Naive thymus-derived CD4-positive, alpha-beta T cell (primary cell): ENCODE measurements at regions not wholly inside any gene's neighbourhood (a gene's known extent, or its start where the extent isn't known, plus 50 kb on each side); places are given as distances from the start of the nearest gene placed in this dataset.

ENCODE experiments used
- ATAC-seq: fragments of 150-1000 bp; cut with Tn5 transposase; 2 replicates; pipeline ENCODE4 v1.10.0; 2021; ENCODE audit warnings: mild to moderate bottlenecking, moderate library complexity
- CTCF ChIA-PET: fragments of 350-600 bp; sonication (Branson Sonifier 250); formaldehyde crosslinking; loops from one replicate; lab custom pipeline; 2021; ENCODE audit warnings: antibody characterized with exemption; lab: Charles Lee
- POLR2A ChIA-PET: fragments of 350-600 bp; sonication (Branson Sonifier 250); formaldehyde crosslinking; loops from one replicate; lab custom pipeline; 2021; ENCODE audit warnings: antibody characterized with exemption, inconsistent platforms; lab: Charles Lee
- DNase-seq, 9 donors: peaks; one replicate each; pipeline versions ENCODE4 v3.0.0 to v3.0.0-alpha.2; 2020 to 2022; ENCODE audit warnings: mixed read lengths in 1 of 9
- H3K27ac ChIP-seq: one replicate; pipeline ENCODE4 v1.7.0; 2013; ENCODE audit warnings: mild to moderate bottlenecking, low read depth, low read length, moderate library complexity
- H3K27me3 ChIP-seq, 2 donors: one replicate each; pipeline ENCODE4 v1.7.0; 2013; ENCODE audit warnings: low read length in 2 of 2, mild to moderate bottlenecking in 2 of 2, moderate library complexity in 2 of 2; ENCODE audit not compliant: control insufficient read depth in 2 of 2, insufficient read depth in 2 of 2
- H3K36me3 ChIP-seq, 3 experiments: 1 replicate in 2 of 3; 2 replicates in 1 of 3; pipeline ENCODE4 v1.7.0; 2013; ENCODE audit warnings: low read length in 3 of 3, mild to moderate bottlenecking in 3 of 3, moderate library complexity in 1 of 3; ENCODE audit not compliant: insufficient read depth in 3 of 3, control insufficient read depth in 2 of 3
- H3K4me1 ChIP-seq, 2 donors: one replicate each; pipeline ENCODE4 v1.7.0; 2013; ENCODE audit warnings: low read length in 2 of 2, mild to moderate bottlenecking in 2 of 2, moderate library complexity in 1 of 2; ENCODE audit not compliant: control insufficient read depth in 2 of 2, insufficient read depth in 2 of 2
- H3K4me3 ChIP-seq: 2 replicates; pipeline ENCODE4 v1.7.0; 2013; ENCODE audit warnings: mild to moderate bottlenecking, low read length
- H3K9me3 ChIP-seq, 3 experiments: 1 replicate in 2 of 3; 2 replicates in 1 of 3; pipeline ENCODE4 v1.7.0; 2013; ENCODE audit warnings: low read length in 3 of 3; ENCODE audit not compliant: control insufficient read depth in 2 of 3
- H3K27ac Mint-ChIP-seq, 9 donors: one replicate each; pipeline ENCODE4 v1.8.0; 2020 to 2022; ENCODE audit warnings: mixed read lengths in 9 of 9, mild to moderate bottlenecking in 8 of 9, moderate library complexity in 5 of 9, inconsistent platforms in 2 of 9
- H3K27me3 Mint-ChIP-seq, 5 donors: one replicate each; pipeline ENCODE4 v1.8.0; 2021 to 2022; ENCODE audit warnings: mixed read lengths in 5 of 5, mild to moderate bottlenecking in 1 of 5
- H3K36me3 Mint-ChIP-seq, 5 donors: one replicate each; pipeline ENCODE4 v1.8.0; 2020 to 2022; ENCODE audit warnings: mixed read lengths in 5 of 5, mild to moderate bottlenecking in 3 of 5, inconsistent platforms in 1 of 5
- H3K4me1 Mint-ChIP-seq, 7 donors: one replicate each; pipeline ENCODE4 v1.8.0; 2020 to 2022; ENCODE audit warnings: mixed read lengths in 7 of 7, mild to moderate bottlenecking in 3 of 7, inconsistent platforms in 1 of 7
- H3K4me3 Mint-ChIP-seq, 10 donors: one replicate each; pipeline ENCODE4 v1.8.0; 2020 to 2022; ENCODE audit warnings: mild to moderate bottlenecking in 10 of 10, mixed read lengths in 10 of 10, moderate library complexity in 6 of 10, inconsistent platforms in 2 of 10
- H3K9me3 Mint-ChIP-seq, 11 donors: one replicate each; pipeline ENCODE4 v1.8.0; 2020 to 2022; ENCODE audit warnings: mixed read lengths in 11 of 11, mild to moderate bottlenecking in 4 of 11, inconsistent platforms in 1 of 11, moderate library complexity in 1 of 11
- intact Hi-C, 2 donors: fragments of 100-400 bp; cut with micrococcal nuclease; formaldehyde crosslinking; loops; one replicate each; pipeline ENCODE4 v1.15.1; 2023

DNA sequence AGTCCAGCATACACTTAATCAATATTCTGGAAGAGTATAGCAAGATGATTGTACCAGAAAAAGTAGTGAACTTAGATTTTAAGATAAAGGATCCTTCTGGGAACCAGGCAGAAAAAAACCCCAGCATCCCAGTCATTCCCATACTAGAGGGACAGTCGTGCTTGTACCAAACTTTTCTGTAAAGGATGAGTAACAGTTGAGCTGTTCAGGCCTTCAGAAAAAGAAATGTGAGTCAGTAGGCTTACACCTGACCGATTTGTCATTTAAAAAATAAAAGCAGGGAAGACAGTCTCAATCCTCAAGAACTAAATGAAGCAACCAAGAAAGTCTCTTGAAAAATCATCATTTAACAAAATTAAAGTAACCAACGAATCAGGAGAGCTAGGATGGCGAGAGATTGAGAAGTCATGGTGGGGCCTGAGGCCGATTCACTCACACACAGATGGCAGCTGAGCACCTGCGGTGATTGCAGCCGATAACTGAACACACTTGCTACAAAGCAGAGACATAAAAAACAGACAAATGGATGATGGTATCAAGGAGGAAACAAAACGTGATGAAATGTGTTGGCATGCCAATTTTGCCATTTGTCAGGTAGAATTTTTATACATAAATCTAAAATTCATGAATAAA is 170.0 kb upstream of the ALKAL2 start:
- peaks cover 60 to 87% (median 74%) of the 10 kb centered on the region in 5 donors for H3K27me3 Mint-ChIP-seq

DNA sequence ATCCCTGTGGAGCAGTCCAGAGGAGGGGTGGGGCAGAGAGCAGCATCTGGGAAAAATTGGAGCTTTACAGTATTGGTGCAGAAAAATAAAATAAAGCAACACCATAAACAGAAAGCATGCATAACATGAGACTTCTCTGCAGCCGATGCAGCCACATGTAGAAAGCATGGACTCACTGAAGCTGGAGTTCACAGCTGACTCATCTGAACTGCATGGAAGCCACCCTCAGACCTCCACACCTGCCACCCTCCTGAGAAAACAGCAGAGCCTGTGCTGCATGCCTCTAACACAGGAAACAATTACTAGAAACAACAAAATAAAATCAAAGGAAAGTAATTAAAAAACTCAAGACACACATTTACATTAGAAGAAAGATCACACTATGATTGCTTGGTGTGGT is 169.4 kb upstream of the ALKAL2 start:
- Histone ChIP-seq H3K36me3 (no peaks in the 10 kb centered on the region), H3K27me3 (no peaks in the 10 kb centered on the region), H3K9me3 (no peaks in the 10 kb centered on the region), H3K4me3 (no peak overlapping the region), H3K4me1 (peaks cover 20 to 21% of the 10 kb centered on the region in 2 donors), H3K27ac (no peak overlapping the region)
- peaks cover 16 to 38% (median 33%) of the 10 kb centered on the region in 7 donors for H3K4me1 Mint-ChIP-seq
- H3K4me3 Mint-ChIP-seq, result peak overlapping the region in 1 of 10 donors; percentile 8
- ChIA-PET CTCF (no interaction called here), POLR2A (no interaction called here)
- ATAC-seq, result no peak
- DNase-seq, result no peak
- H3K27me3 Mint-ChIP-seq, result peaks cover 56 to 83% (median 70%) of the 10 kb centered on the region in 5 donors
- intact Hi-C loops, result no loop called here
- no peaks in the 10 kb centered on the region for H3K9me3 Mint-ChIP-seq
- no peaks in the 10 kb centered on the region for H3K36me3 Mint-ChIP-seq
- H3K27ac Mint-ChIP-seq, result no peak overlapping the region

More for the DNA sequence above, 170.0 kb upstream of the ALKAL2 start:
- no peaks in the 10 kb centered on the region for H3K9me3 Mint-ChIP-seq
- no peaks in the 10 kb centered on the region for H3K36me3 Mint-ChIP-seq
- no peaks in the 10 kb centered on the region for H3K27me3 ChIP-seq
- H3K4me1 ChIP-seq, result peaks cover 20 to 21% of the 10 kb centered on the region in 2 donors
- no peak overlapping the region for H3K4me3 Mint-ChIP-seq
- H3K36me3 ChIP-seq, result no peaks in the 10 kb centered on the region
- POLR2A ChIA-PET, result no interaction called here
- H3K27ac ChIP-seq, result no peak overlapping the region
- CTCF ChIA-PET, result no interaction called here
- H3K4me1 Mint-ChIP-seq, result peaks cover 16 to 38% (median 35%) of the 10 kb centered on the region in 7 donors
- ATAC-seq (no peak), DNase-seq (no peak)
- no peak overlapping the region for H3K4me3 ChIP-seq
- intact Hi-C loops, result no loop called here
- H3K9me3 ChIP-seq, result no peaks in the 10 kb centered on the region
- no peak overlapping the region for H3K27ac Mint-ChIP-seq

DNA sequence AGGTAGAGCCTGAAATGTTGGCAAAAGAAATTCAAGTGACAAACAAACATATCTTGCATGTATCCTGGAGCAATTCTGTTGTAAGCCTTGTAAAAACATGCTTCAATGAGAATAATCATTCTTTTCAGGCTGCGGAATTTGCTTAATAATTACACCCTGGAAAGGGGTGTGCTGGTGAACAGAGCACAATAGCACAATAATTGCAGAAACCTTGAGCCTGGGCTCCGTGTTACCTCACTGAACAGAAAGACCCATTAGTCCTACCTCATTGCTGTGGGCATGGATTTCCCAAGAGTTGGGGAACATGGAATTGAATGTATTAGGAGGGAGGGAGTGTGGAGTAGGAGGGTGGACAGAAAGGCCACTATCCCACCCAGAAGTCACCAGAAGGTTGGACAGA is 168.0 kb upstream of the ALKAL2 start:
- CTCF ChIA-PET, result no interaction called here
- Histone ChIP-seq H3K4me1 (peaks cover 12% of the 10 kb centered on the region in 2 donors), H3K27me3 (no peaks in the 10 kb centered on the region), H3K27ac (no peak overlapping the region), H3K9me3 (no peaks in the 10 kb centered on the region), H3K4me3 (no peak overlapping the region), H3K36me3 (no peaks in the 10 kb centered on the region)
- no peak for ATAC-seq
- Mint-ChIP-seq H3K9me3 (no peaks in the 10 kb centered on the region), H3K27ac (peak overlapping the region in 1 of 9 donors; percentile 50), H3K4me3 (no peak overlapping the region), H3K4me1 (peaks cover 10 to 26% (median 21%) of the 10 kb centered on the region in 7 donors), H3K36me3 (no peaks in the 10 kb centered on the region), H3K27me3 (peaks cover 46 to 79% (median 66%) of the 10 kb centered on the region in 5 donors)
- DNase-seq, result no peak
- POLR2A ChIA-PET, result no interaction called here
- intact Hi-C loops, result no loop called here

DNA sequence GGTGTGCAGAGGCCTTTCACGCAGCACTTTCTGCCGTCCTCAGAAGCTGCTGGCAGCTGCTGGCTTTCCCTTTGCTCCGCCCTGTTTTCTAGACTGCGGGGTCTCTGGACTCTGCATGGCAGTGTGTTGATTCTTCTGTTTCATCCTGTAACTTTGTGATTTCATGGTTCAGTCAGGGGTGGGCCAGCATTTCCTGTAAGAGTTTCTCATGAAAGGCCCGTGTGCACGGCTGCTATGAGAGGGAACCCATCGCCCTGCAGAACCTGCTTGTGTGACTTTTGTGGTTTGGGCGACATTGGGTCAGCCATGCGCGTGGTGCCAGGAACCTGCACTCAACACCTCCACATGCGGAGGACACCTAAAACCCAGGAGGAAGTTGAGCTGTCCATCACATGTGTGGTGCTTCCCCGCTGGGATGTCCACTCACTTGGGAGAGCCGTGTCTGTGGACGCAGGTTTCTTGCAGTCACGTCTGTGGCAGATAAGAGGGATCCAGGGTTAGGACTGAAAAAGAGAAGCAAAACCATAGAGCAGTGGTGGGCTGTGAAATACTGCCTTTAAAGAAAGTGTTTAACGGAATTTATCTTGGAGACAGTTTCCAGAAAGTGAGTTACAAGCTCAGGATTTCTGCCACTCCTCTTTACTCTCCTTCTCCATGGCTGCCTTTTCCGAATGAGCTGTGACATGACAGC is 167.3 kb upstream of the ALKAL2 start:
- no peak overlapping the region for H3K4me3 ChIP-seq
- intact Hi-C loops, result no loop called here
- H3K27me3 ChIP-seq, result no peaks in the 10 kb centered on the region
- Mint-ChIP-seq H3K27me3 (peaks cover 38 to 71% (median 60%) of the 10 kb centered on the region in 5 donors), H3K9me3 (no peaks in the 10 kb centered on the region), H3K4me3 (no peak overlapping the region), H3K4me1 (peaks cover 2 to 19% (median 14%) of the 10 kb centered on the region in 7 donors), H3K36me3 (no peaks in the 10 kb centered on the region), H3K27ac (no peak overlapping the region)
- ATAC-seq (peak; percentile 69), DNase-seq (no peak)
- H3K36me3 ChIP-seq, result no peaks in the 10 kb centered on the region
- ChIA-PET POLR2A (no interaction called here), CTCF (no interaction called here)
- peaks cover 4 to 5% of the 10 kb centered on the region in 2 donors for H3K4me1 ChIP-seq
- H3K27ac ChIP-seq, result no peak overlapping the region
- H3K9me3 ChIP-seq, result no peaks in the 10 kb centered on the region

DNA sequence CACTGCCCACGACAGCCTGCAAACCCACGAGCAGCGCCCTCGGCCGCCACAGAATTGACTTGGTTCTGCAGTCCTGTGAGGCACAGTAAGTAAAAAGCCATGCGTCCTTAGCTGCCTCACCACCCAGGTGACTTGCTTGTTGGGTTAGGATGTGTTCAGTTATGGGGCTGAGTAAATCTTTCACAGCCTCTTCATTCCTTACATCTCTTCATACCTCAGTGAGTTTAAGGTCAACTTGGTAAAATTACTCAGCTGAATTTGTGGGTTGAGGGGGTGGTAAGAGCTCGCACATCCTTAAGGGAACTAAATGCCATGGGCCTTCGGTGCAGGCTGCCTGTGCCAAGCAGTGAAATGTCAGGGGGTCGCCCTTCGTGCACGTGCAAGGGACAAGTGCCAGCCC is 165.2 kb upstream of the ALKAL2 start:
- Mint-ChIP-seq H3K9me3 (no peaks in the 10 kb centered on the region), H3K27ac (no peak overlapping the region), H3K4me3 (no peak overlapping the region), H3K36me3 (no peaks in the 10 kb centered on the region), H3K4me1 (peaks cover 0 to 14% (median 8%) of the 10 kb centered on the region in 7 donors), H3K27me3 (peaks cover 27 to 52% (median 44%) of the 10 kb centered on the region in 5 donors)
- Histone ChIP-seq H3K36me3 (no peaks in the 10 kb centered on the region), H3K4me3 (no peak overlapping the region), H3K9me3 (no peaks in the 10 kb centered on the region), H3K27ac (no peak overlapping the region), H3K4me1 (no peaks in the 10 kb centered on the region), H3K27me3 (no peaks in the 10 kb centered on the region)
- DNase-seq, result no peak
- intact Hi-C loops, result no loop called here
- CTCF ChIA-PET, result no interaction called here
- POLR2A ChIA-PET, result no interaction called here
- ATAC-seq, result no peak

DNA sequence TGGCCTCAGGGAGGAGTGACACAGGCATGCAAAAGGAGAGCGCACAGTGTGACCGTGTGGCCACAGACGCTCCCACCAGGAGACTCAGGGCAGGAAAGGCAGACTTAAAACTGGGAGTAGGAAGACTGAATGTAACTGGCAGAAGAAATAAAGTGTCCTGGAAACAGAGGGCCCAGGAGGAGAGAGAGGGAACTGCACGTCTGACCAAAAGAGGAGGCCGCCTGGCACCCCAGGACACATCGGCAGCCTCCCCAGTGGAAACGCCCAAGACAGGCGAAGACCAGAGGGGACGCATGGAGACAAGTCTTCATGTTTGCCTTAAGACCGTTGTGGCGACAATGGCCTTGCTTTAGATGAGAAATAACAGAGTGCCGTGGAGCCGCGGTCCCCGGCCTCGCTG is 163.6 kb upstream of the ALKAL2 start:
- Histone ChIP-seq H3K27ac (no peak overlapping the region), H3K9me3 (no peaks in the 10 kb centered on the region), H3K27me3 (no peaks in the 10 kb centered on the region), H3K4me1 (no peaks in the 10 kb centered on the region), H3K4me3 (no peak overlapping the region), H3K36me3 (no peaks in the 10 kb centered on the region)
- H3K4me1 Mint-ChIP-seq, result peaks cover 0 to 14% (median 3%) of the 10 kb centered on the region in 7 donors
- ATAC-seq (no peak), DNase-seq (no peak)
- H3K27me3 Mint-ChIP-seq, result peaks cover 12 to 36% (median 30%) of the 10 kb centered on the region in 5 donors
- CTCF ChIA-PET, result no interaction called here
- POLR2A ChIA-PET, result no interaction called here
- intact Hi-C loops, result no loop called here
- no peaks in the 10 kb centered on the region for H3K36me3 Mint-ChIP-seq
- no peaks in the 10 kb centered on the region for H3K9me3 Mint-ChIP-seq
- no peak overlapping the region for H3K4me3 Mint-ChIP-seq
- H3K27ac Mint-ChIP-seq, result no peak overlapping the region
